HL-60 (cell line): ENCODE measurements at regions not wholly inside any gene's neighbourhood (a gene's known extent, or its start where the extent isn't known, plus 50 kb on each side); places are given as distances from the start of the nearest gene placed in this dataset.

Experiments used
- CTCF ChIP-seq: IDR thresholded peaks from one replicate; pipeline ENCODE4 v1.5.1; 2011; ENCODE audit warnings: low read length, control low read depth, inconsistent platforms; ENCODE audit not compliant: insufficient read depth
- GABPA ChIP-seq: IDR thresholded peaks from 2 replicates; pipeline ENCODE4 v1.6.1; 2012; ENCODE audit warnings: low read depth
- POLR2AphosphoS5 ChIP-seq: IDR thresholded peaks from 2 replicates; pipeline ENCODE4 v1.6.1; 2012; ENCODE audit warnings: low read depth

DNA sequence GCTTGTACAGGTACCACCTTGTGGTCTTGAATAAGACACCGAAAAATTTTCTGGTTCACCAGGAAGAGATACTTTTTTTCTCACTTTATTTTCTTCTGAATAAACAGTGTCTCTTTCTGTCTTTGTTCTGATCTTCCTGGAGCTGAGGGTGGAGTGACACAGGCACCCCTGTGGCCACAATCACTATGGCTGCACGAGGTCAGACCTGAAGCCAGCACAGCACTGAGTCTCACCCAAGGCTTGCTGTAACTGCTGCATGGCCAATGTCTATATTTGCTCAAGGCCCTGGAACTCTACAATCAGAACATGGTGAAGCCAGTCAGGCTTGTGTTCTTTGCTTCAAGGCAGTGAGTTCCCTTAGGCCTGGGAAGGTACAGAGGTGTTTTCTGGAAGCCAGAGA, 87.2 kb downstream of the GPR174 start:
- TF ChIP-seq CTCF (no peak), POLR2AphosphoS5 (no peak), GABPA (no peak)
